GM23338 (cell line): ENCODE measurements at regions not wholly inside any gene's neighbourhood (a gene's known extent, or its start where the extent isn't known, plus 50 kb on each side); places are given as distances from the start of the nearest gene placed in this dataset.

ENCODE experiments used
- ATAC-seq: fragments of 200-7000 bp; cut with Tn5 transposase; 3 replicates; pipeline ENCODE4 v1.9.1; 2020
- DNase-seq: peaks from one replicate; pipeline ENCODE4 v3.0.0-alpha.2; 2015; ENCODE audit warnings: low spot score
- H2AFZ ChIP-seq: fragments of 200-600 bp; sonication (generic); 2 replicates; pipeline ENCODE4 v1.8.0; 2016; ENCODE audit warnings: antibody characterized with exemption, mild to moderate bottlenecking, moderate library complexity
- H3F3A ChIP-seq: fragments of 200-600 bp; sonication (generic); replicated peaks from 2 replicates; pipeline ENCODE4 v1.8.0; 2017; ENCODE audit warnings: antibody characterized with exemption, mixed run types, low read depth
- H3K27ac ChIP-seq: fragments of 200-600 bp; sonication (generic); 2 replicates; pipeline ENCODE4 v1.6.1; 2016; ENCODE audit warnings: low read depth
- H3K27me3 ChIP-seq: fragments of 200-600 bp; sonication (generic); 2 replicates; pipeline ENCODE4 v1.8.0; 2016; ENCODE audit warnings: mild to moderate bottlenecking, mixed run types, moderate library complexity; ENCODE audit not compliant: insufficient read depth
- H3K36me3 ChIP-seq: fragments of 200-600 bp; sonication (generic); 2 replicates; pipeline ENCODE4 v1.8.0; 2016; ENCODE audit warnings: mild to moderate bottlenecking; ENCODE audit not compliant: insufficient read depth
- H3K4me1 ChIP-seq: fragments of 200-600 bp; sonication (generic); 2 replicates; pipeline ENCODE4 v1.8.0; 2016; ENCODE audit warnings: mild to moderate bottlenecking, moderate library complexity; ENCODE audit not compliant: insufficient read depth
- H3K4me2 ChIP-seq: fragments of 200-600 bp; sonication (generic); 2 replicates; pipeline ENCODE4 v1.7.1; 2017; ENCODE audit warnings: mixed run types
- H3K4me3 ChIP-seq: fragments of 200-600 bp; sonication (generic); 2 replicates; pipeline ENCODE4 v1.6.1; 2016; ENCODE audit warnings: mixed run types
- H3K79me2 ChIP-seq: fragments of 200-600 bp; sonication (generic); replicated peaks from 2 replicates; pipeline ENCODE4 v1.8.0; 2017; ENCODE audit warnings: mild to moderate bottlenecking; ENCODE audit not compliant: insufficient read depth
- H3K9me2 ChIP-seq: fragments of 200-600 bp; sonication (generic); 2 replicates; pipeline ENCODE4 v1.8.0; 2017; ENCODE audit not compliant: insufficient read depth
- H4K20me1 ChIP-seq: fragments of 200-600 bp; sonication (generic); replicated peaks from 2 replicates; pipeline ENCODE4 v1.8.0; 2017; ENCODE audit warnings: mild to moderate bottlenecking; ENCODE audit not compliant: insufficient read depth
- H3K27ac Mint-ChIP-seq: 2 replicates; pipeline ENCODE4 v1.8.0; 2020; ENCODE audit warnings: inconsistent platforms, mild to moderate bottlenecking, moderate library complexity, mixed read lengths
- H3K27me3 Mint-ChIP-seq: 3 replicates; pipeline ENCODE4 v1.8.0; 2022; ENCODE audit warnings: low read depth, mild to moderate bottlenecking, moderate library complexity, mixed read lengths, inconsistent platforms; ENCODE audit not compliant: insufficient read depth, poor library complexity
- H3K36me3 Mint-ChIP-seq: 3 replicates; pipeline ENCODE4 v1.8.0; 2021; ENCODE audit warnings: low read depth, mild to moderate bottlenecking, inconsistent platforms, moderate library complexity, mixed read lengths
- H3K4me1 Mint-ChIP-seq: 3 replicates; pipeline ENCODE4 v1.8.0; 2020; ENCODE audit warnings: mild to moderate bottlenecking, inconsistent platforms, mixed read lengths
- H3K4me3 Mint-ChIP-seq: 3 replicates; pipeline ENCODE4 v1.8.0; 2021; ENCODE audit warnings: moderate library complexity, mild to moderate bottlenecking, inconsistent platforms, mixed read lengths
- H3K9me3 Mint-ChIP-seq: 3 replicates; pipeline ENCODE4 v1.8.0; 2020; ENCODE audit warnings: moderate library complexity, mild to moderate bottlenecking, inconsistent platforms, mixed read lengths
- EZH2 ChIP-seq: fragments of 200-600 bp; sonication (generic); IDR thresholded peaks from one replicate; pipeline ENCODE4 v1.8.0; 2017; ENCODE audit warnings: antibody characterized with exemption, mild to moderate bottlenecking, low read depth; ENCODE audit not compliant: unreplicated experiment
- NANOG ChIP-seq: IDR thresholded peaks from 2 replicates; pipeline ENCODE4 v1.6.1; 2016; ENCODE audit warnings: antibody characterized with exemption, borderline replicate concordance
- ZNF462 ChIP-seq: fragments of 250-450 bp; sonication (Bioruptor Pico); IDR thresholded peaks from 2 replicates; pipeline ENCODE4 v1.5.0; 2020; ENCODE audit warnings: mild to moderate bottlenecking, moderate library complexity

GRCh38 chr1:234683861-234684632, 74.1 kb upstream of the IRF2BP2 start:
- H3K4me2 ChIP-seq, result no peak overlapping the region; the same call in 1 of the 2 replicates
- peaks cover 5% of the 10 kb centered on the region; the same call in 2 of the 3 replicates for H3K36me3 Mint-ChIP-seq
- no peak overlapping the region for H3K4me3 Mint-ChIP-seq
- ATAC-seq, result peak; percentile 78
- H3K27ac ChIP-seq, result no peak overlapping the region
- no peaks in the 10 kb centered on the region for H3K79me2 ChIP-seq
- peaks cover 9% of the 10 kb centered on the region for H3K4me1 ChIP-seq
- H3K9me2 ChIP-seq, result no peaks in the 10 kb centered on the region
- no peak overlapping the region for H3K4me3 ChIP-seq
- peaks cover 11% of the 10 kb centered on the region; the same call in 2 of the 3 replicates for H3K9me3 Mint-ChIP-seq
- H3K27me3 Mint-ChIP-seq, result no peaks in the 10 kb centered on the region
- no peaks in the 10 kb centered on the region for H3K36me3 ChIP-seq
- TF ChIP-seq NANOG (no peak), ZNF462 (peak; percentile 55)
- H3F3A ChIP-seq, result no peaks in the 10 kb centered on the region
- H3K27me3 ChIP-seq, result no peaks in the 10 kb centered on the region
- no peaks in the 10 kb centered on the region for H4K20me1 ChIP-seq
- H3K4me1 Mint-ChIP-seq, result peaks cover 10% of the 10 kb centered on the region
- DNase-seq, result peak; percentile 56
- peak overlapping the region; percentile 94 for H2AFZ ChIP-seq
- peak overlapping the region; percentile 64 for H3K27ac Mint-ChIP-seq

- no peak for ATAC-seq
- no peak overlapping the region for H3K4me3 ChIP-seq
- H3K4me1 ChIP-seq, result peaks cover 9% of the 10 kb centered on the region
- no peaks in the 10 kb centered on the region for H4K20me1 ChIP-seq
- no peaks in the 10 kb centered on the region for H3F3A ChIP-seq
- Mint-ChIP-seq H3K27ac (no peak overlapping the region), H3K36me3 (peaks cover 5% of the 10 kb centered on the region; the same call in 2 of the 3 replicates), H3K9me3 (peaks cover 11% of the 10 kb centered on the region; the same call in 2 of the 3 replicates), H3K4me3 (no peak overlapping the region), H3K4me1 (peaks cover 10% of the 10 kb centered on the region), H3K27me3 (no peaks in the 10 kb centered on the region)
- no peaks in the 10 kb centered on the region for H3K36me3 ChIP-seq
- H3K27ac ChIP-seq, result no peak overlapping the region
- DNase-seq, result no peak
- no peaks in the 10 kb centered on the region for H3K9me2 ChIP-seq
- no peaks in the 10 kb centered on the region for H3K27me3 ChIP-seq
- no peak overlapping the region; the same call in 1 of the 2 replicates for H3K4me2 ChIP-seq
- H3K79me2 ChIP-seq, result no peaks in the 10 kb centered on the region
- peak overlapping the region; percentile 94; the same call in 1 of the 2 replicates for H2AFZ ChIP-seq
- TF ChIP-seq EZH2 (no peak), ZNF462 (no peak), NANOG (no peak)
These were observed 73.3 kb upstream of the IRF2BP2 start for GRCh38 chr1:234683127-234683860.
